GM13976 (cell line): ENCODE measurements at regions not wholly inside any gene's neighbourhood (a gene's known extent, or its start where the extent isn't known, plus 50 kb on each side); places are given as distances from the start of the nearest gene placed in this dataset.
"Not testable (repeated sequence)": the region's sequence is repeated elsewhere in the genome, so short reads cannot be mapped to it uniquely, and the experiment has no call there.

Source experiments
- DNase-seq: peaks from one replicate; pipeline ENCODE4 v3.0.0; 2012; ENCODE audit warnings: low spot score
- CTCF ChIP-seq: IDR thresholded peaks from 2 replicates; pipeline ENCODE4 v1.5.1; 2012; ENCODE audit warnings: borderline replicate concordance, mild to moderate bottlenecking; ENCODE audit not compliant: insufficient read depth; ENCODE audit errors: extremely low read depth, missing control alignments, control extremely low read depth
- in situ Hi-C: fragments of 300-500 bp; cut with MboI; formaldehyde crosslinking; loops from one replicate; pipeline ENCODE4 v1.12.0; 2022; ENCODE audit warnings: low sequenced_read_pairs, mixed read lengths, inconsistent platforms; ENCODE audit not compliant: unreplicated experiment

GRCh38 chr12:123050331-123050831, 69.9 kb downstream of the ARL6IP4 start:
- no peak for DNase-seq
- TF ChIP-seq CTCF, result no peak
- in situ Hi-C loops, result no loop called here

GRCh38 chr12:123049398-123050240, 69.1 kb downstream of the ARL6IP4 start:
- no peak for TF ChIP-seq CTCF
- DNase-seq, result no peak
- in situ Hi-C loops, result no loop called here

- DNase-seq, in situ Hi-C loops: not testable (repeated sequence)
These were observed 67.4 kb downstream of the ARL6IP4 start for GRCh38 chr12:123047892-123048291.

- in situ Hi-C loops, result no loop called here
- no peak for DNase-seq
- no peak for TF ChIP-seq CTCF
These were observed 66.8 kb downstream of the ARL6IP4 start for GRCh38 chr12:123047289-123047688.

GRCh38 chr12:123046431-123046830, 66.0 kb downstream of the ARL6IP4 start:
- no peak for DNase-seq
- in situ Hi-C loops, result no loop called here
- no peak for TF ChIP-seq CTCF

- DNase-seq, result no peak
- no peak for TF ChIP-seq CTCF
- in situ Hi-C loops, result no loop called here
These were observed 65.2 kb downstream of the ARL6IP4 start for GRCh38 chr12:123045678-123046077.

GRCh38 chr12:123044351-123044750, 63.9 kb downstream of the ARL6IP4 start:
- in situ Hi-C loops, result no loop called here
- no peak for TF ChIP-seq CTCF
- DNase-seq, result no peak
